C4-2B (cell line): ENCODE measurements at regions not wholly inside any gene's neighbourhood (a gene's known extent, or its start where the extent isn't known, plus 50 kb on each side); places are given as distances from the start of the nearest gene placed in this dataset.
"Not testable (repeated sequence)": the region's sequence is repeated elsewhere in the genome, so short reads cannot be mapped to it uniquely, and the experiment has no call there.

ENCODE experiments used
- H3K27ac ChIP-seq: fragments of 450-650 bp; 2 replicates; pipeline ENCODE4 v1.5.1; 2017
- ZFX ChIP-seq: fragments of 450-650 bp; IDR thresholded peaks from 2 replicates; pipeline ENCODE4 v1.6.1; 2017
- TF ChIP-seq, protein P1 (sequence below): fragments of 450-650 bp; conservative IDR thresholded peaks from 2 replicates; pipeline ENCODE4 v1.5.1; 2017; ENCODE audit warnings: mild to moderate bottlenecking

GRCh38 chr2:58319481-58319880 is 78.4 kb upstream of the FANCL start:
- TF ChIP-seq, protein P1, sequence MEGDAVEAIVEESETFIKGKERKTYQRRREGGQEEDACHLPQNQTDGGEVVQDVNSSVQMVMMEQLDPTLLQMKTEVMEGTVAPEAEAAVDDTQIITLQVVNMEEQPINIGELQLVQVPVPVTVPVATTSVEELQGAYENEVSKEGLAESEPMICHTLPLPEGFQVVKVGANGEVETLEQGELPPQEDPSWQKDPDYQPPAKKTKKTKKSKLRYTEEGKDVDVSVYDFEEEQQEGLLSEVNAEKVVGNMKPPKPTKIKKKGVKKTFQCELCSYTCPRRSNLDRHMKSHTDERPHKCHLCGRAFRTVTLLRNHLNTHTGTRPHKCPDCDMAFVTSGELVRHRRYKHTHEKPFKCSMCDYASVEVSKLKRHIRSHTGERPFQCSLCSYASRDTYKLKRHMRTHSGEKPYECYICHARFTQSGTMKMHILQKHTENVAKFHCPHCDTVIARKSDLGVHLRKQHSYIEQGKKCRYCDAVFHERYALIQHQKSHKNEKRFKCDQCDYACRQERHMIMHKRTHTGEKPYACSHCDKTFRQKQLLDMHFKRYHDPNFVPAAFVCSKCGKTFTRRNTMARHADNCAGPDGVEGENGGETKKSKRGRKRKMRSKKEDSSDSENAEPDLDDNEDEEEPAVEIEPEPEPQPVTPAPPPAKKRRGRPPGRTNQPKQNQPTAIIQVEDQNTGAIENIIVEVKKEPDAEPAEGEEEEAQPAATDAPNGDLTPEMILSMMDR: no peak
- TF ChIP-seq ZFX: no peak
- H3K27ac ChIP-seq: no peak overlapping the region

DNA sequence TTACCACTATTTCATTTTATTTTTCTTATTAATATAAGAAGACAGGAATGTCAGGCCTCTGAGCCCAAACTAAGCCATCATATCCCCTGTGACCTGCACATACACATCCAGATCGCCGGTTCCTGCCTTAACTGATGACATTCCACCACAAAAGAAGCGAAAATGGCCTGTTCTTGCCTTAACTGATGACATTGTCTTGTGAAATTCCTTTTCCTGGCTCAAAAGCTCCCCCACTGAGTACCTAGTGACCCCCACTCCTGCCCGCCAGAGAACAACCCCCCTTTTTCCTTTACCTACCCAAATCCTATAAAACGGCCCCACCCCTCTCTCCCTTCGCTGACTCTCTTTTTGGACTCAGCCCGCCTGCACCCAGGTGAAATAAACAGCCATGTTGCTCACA is 77.8 kb upstream of the FANCL start:
- H3K27ac ChIP-seq: not testable (repeated sequence)

- TF ChIP-seq, protein P1: no peak
- TF ChIP-seq ZFX: no peak
- no peak overlapping the region for H3K27ac ChIP-seq
Measured at GRCh38 chr2:58313926-58314325, 72.8 kb upstream of the FANCL start.

DNA sequence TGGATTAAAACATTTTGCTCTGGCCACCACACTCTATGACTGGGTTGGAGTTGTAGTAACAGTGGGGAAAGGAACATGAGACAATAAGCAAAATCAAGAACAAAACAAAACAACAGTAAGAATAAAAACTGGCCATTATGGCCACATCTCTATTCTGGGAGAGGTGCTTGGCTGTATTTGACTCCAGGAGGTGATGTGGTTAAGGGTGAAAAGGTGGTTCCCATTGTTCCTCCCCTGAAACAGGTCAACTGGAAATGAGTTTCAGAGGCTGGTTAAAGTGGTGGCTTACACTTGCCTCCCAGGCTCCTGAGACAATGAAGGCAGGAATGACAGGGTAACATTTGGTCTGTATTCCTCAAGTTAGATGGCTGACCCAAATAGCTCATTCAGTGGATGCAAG is 67.3 kb upstream of the FANCL start:
- no peak for TF ChIP-seq ZFX
- TF ChIP-seq, protein P1: no peak
- no peak overlapping the region for H3K27ac ChIP-seq

DNA sequence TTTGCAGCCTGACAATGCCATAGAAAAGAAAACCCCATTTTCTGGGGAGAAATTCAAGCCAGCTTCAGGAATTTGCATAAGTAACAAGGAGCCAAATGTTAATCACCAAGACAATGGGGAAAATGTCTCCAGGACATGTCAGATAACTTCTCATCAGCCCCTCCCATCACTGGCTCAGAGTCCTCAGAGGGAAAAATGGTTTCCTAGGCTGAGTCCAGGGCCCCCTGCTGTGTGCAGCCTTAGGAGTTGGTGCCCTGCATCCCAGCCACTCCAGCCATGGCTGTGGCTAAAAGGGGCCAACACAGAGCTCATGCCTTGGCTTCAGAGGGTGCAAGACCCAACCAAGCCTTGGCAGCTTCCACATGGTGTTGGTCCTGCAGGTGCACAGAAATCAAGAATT is 63.7 kb upstream of the FANCL start:
- TF ChIP-seq, protein P1: no peak
- no peak for TF ChIP-seq ZFX
- H3K27ac ChIP-seq: no peak overlapping the region

- TF ChIP-seq, protein P1: no peak
- no peak for TF ChIP-seq ZFX
- no peak overlapping the region for H3K27ac ChIP-seq
Measured at GRCh38 chr2:58299123-58299522, 58.0 kb upstream of the FANCL start.

DNA sequence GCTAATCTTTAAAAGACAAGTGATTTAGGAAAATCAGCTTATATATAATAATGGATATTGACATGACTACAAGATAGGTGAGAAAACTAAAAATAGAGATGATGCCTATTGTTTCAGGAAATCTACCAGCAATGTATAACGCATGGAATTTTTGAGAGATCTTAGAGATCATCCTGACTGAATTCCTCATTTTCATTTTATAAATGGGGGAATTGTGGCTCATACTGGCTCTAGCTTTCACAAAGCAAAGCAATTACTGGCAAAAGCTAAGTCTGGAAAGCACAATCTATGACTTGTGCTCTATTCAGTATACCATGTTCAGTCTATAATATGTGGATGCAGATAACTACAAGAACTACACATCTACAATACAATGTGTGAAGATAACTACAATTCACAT is 51.9 kb upstream of the FANCL start:
- TF ChIP-seq, protein P1: no peak
- no peak for TF ChIP-seq ZFX
- no peak overlapping the region for H3K27ac ChIP-seq

- TF ChIP-seq, protein P1: no peak
- no peak for TF ChIP-seq ZFX
- H3K27ac ChIP-seq: no peak overlapping the region
Measured at GRCh38 chr2:58291726-58292438, 50.8 kb upstream of the FANCL start.
